NCI-H1436 treated with DMSO at 0.1 percent for 48 hours (cell line): ENCODE measurements at regions not wholly inside any gene's neighbourhood (a gene's known extent, or its start where the extent isn't known, plus 50 kb on each side); places are given as distances from the start of the nearest gene placed in this dataset.

Source experiments
- DNase-seq: peaks from one replicate; lab custom pipeline; 2025; lab: John Stamatoyannopoulos, UW

DNA sequence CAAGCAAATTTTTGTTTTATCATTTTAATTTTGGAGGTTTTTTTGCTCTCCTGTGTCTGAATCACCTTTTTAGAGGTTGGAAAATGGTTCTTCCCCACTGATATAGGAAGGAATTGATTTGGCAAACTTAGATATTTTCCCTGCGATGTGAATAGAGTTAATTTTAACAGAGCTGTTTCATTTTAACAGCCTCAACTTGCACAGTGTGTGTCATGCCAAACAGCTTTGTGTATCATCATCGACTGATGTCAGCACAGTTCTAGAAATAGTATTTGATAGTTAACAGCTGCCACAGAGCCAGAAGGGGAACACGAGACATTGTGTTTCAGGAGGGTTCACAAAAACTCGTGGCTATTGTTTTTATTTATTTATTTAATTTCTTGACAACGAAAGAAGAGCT lies 243.1 kb upstream of the FOXN3 start:
- no peak for DNase-seq

DNA sequence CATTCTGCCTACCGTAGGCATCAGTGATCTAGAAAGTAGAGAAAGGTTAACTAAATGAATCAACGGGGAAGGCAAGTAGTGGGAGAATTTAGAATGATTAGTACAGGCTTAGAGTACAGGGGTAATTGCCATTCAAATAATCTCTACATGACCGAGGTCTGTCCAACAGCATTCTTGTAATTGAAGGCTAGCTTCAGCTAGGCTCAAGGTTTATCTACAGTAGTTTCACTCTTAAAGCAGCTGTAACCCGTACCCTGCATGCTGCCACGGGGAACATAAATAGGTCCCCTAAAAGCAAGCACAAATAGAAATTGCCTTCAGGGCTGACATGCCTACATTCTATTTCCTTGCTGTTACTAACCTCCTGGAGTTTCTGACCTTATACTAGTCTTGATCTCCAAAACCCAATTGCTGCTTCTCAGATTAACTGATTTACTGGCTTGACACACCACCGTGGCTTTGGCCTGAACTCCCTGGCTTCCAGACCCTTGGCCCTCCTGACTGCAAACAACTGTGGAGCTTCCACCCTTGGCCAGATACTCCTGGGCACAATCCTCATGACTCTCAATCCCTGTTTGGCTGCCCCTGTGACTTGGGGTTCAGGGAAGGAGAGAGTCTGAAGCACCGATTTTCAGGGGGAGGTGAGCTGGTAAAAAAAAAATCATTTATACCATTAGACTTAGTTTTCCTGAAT lies 242.1 kb upstream of the FOXN3 start:
- DNase-seq: no peak

DNA sequence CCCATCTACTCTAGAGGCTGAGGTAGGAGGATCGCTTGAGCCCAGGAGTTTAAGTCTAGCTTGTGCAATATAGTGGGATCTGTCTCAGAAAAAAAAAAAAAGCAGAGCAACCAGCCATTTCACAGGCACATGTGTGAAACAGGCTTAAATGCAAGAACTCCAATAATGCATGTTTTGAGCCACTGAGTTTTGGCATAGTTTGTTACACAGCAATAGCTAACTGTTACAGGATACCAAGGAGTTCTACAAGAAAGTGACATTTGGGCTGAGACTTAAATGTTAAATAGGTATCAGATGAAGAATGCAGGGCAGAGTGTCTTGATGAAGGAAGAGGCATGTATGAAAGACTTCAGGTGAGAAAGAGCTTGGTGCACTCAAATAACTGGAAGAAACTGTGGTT lies 240.0 kb upstream of the FOXN3 start:
- DNase-seq: no peak

DNA sequence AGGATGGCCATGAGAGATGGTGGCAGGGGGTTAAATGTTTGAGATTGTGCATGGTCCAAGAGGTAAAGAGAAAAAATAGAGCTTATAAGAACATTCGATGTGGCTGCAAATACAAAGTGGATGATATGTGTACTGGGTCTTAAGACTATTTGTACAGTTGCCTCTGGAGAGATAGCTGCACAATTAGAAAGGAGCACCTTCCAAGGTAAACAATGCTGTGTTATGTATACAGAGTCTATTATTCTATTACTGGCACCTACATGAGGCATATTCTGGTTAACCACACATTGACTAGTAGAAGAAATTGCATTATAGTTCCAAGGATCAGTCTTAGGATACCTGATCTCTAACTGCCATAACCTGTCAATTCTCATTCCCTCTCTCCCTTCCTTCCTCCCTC lies 238.0 kb upstream of the FOXN3 start:
- peak; percentile 28 for DNase-seq

DNA sequence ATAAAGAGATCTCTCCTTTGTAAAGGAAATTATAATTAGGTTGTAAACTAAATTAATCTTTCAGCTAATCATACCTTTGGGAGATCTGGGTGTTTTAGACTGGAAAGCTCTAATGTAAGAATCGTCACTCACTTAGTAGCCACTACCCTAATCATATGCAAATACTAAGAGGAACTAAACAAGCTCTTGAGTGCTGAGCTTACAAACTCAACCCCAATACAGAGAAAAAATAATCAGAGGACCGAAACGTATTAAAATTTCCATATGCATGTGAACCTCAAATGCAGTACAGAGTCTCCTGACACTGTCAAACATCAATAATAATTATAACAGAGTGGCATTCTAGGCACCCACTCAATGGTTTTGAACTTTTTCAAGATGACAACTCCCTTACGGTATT lies 235.3 kb upstream of the FOXN3 start:
- no peak for DNase-seq

DNA sequence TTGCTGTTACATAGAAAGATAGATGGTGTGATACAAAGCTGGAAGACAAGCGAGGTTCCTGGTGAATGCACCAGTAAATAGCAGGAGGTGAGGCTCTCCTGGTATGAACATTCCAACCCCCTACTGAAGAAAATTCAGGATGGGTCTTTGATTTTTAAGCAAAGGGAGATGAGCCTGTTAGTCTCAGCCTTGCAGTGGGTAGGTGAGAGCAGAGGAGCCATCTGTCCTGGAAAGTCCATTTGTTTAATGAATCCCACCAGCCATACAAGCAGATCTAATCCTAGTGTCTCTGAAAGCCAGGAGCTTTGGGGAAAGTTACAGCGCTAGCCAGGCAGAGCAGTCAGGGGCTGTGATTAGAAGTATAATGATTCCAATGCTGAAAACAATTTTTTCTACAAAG lies 234.8 kb upstream of the FOXN3 start:
- DNase-seq: no peak

DNA sequence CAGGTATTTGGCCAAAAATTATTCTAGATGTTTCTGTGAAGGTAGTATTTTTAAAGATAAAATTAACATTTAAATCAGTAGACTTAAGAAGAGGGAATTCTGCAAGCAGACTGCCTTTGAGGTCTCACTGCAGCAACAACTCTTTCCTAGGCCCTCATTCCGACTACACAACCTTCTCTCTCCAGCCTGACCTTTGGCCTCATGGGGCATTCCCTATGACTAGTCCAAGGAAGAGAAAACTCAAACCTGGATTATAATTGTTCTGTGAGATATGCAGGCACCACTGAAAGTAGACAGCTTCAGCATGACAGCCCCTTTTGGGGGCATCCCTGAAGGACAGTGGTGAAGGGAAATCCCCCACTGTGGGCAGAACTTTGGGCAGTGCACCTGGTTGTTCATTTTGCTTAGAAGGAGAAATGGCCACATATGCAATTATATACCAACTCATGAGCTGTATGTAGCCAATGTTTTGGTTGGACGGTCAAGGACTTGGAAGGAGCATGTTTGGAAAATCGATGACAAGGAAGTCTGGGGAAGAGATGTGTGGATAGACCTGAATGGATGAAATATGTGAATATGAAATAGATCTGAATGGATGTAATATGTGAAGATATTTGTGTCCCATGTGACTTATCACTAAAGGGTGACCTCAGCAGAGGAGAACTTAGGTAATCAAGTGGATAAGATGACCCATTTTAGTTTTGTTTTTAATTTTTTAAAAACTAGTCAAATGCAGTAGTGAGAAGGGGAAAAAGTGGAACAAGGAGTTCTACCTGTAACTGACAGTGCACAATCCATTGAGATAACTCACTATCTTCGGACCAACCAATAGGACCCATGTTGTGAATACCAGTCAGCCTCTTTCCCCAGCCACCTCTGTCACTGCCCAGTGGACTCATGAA lies 233.3 kb upstream of the FOXN3 start:
- DNase-seq: no peak

DNA sequence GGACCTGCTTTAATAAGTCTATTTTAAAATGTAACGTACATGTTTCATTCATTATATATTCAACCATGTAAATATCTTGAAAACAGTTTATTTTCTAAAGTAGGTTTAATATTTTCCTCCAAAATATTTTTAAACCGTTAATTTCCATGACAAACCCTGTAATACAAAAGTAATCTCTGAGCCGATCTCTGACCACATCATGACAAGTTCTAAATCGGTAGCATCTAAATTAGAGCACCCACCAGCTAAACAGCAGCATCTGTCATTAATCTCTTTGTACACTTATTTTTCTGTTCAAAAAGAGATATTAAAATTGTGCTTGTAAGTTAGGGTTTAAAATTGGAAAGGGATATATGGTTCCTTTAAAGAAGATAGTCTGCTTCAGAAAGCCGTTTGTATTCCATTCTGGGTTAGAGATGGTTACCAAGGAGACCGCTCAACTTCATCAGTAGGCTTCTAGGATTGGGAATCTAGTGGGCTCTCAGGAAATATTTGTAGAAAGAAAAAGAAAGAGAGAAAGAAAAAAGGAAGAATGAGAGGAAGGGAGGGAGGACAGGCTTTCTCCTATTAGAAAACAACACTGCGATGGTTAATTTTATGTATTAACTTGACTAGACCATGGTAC lies 232.5 kb upstream of the FOXN3 start:
- no peak for DNase-seq

DNA sequence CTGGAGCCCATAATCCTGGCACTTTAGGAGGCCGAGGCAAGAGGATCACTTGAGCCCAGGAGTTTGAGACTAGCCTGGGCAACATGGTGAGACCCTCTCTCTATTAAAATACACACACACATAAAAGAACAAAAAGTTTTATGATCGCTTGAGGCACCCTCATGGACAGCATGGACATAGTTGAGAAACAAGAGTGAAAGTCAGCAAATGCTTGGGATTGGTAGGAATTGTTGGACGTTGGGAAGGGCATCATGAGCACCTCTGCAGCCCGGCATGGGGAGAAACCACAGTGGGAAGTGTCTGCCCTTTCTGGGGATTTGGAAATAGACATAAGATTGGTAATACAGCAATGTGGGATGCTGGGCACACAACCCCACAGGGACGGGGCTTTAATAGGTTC lies 231.9 kb upstream of the FOXN3 start:
- no peak for DNase-seq

DNA sequence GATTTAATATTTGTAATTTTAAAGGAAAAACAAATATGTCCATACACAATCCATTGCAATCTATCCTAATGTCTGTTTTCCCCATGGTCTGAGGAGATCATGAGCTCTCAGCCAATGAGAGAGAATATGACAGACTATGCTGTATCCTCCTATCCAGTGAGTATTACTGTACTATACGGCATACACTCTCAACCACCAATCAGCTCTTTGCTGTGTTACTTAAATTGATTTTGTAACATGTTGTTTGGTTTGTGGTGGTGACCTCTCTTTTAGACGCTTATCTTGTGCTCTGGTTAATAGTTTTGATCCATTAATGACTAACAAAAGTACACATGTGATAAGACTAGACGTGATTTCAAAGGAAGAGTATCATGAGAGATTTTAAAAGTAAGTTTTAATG lies 231.5 kb upstream of the FOXN3 start:
- no peak for DNase-seq

DNA sequence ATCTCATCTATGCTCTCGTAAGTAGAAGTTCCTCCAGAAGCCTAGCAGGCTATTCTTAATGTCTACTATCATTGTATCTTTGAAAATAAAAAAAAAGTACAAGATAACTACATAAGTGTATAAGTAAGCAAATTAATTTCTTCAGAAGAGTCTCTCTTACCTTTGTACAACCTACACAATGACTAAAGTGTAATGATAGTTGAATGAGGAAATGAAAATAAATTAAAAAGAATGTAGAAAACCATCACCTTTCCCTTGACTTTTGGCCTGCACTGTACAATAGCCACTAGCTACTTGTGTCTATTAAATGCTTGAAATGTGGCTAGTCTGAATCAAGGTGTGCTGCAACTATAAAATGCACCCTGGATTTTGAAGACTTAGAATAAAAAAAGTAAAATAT lies 229.9 kb upstream of the FOXN3 start:
- no peak for DNase-seq

DNA sequence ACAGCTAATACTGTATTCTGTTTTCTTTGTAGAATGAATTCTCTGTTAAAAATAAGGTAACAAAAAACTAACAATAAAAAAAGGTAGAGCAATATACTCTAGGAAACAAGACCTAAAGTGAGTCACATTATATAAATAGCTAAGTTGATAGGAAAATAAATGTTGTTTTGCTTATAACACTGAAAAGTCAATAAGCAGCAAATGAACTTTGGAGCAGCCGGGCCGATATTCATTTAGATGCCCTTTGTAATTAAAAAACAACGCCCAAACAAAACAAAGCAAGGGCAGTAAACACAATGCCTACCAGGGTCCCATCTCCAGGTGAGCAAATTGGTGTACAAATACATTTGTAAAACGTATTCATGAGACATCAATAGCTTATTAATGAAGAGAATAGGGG lies 227.6 kb upstream of the FOXN3 start:
- DNase-seq: no peak

DNA sequence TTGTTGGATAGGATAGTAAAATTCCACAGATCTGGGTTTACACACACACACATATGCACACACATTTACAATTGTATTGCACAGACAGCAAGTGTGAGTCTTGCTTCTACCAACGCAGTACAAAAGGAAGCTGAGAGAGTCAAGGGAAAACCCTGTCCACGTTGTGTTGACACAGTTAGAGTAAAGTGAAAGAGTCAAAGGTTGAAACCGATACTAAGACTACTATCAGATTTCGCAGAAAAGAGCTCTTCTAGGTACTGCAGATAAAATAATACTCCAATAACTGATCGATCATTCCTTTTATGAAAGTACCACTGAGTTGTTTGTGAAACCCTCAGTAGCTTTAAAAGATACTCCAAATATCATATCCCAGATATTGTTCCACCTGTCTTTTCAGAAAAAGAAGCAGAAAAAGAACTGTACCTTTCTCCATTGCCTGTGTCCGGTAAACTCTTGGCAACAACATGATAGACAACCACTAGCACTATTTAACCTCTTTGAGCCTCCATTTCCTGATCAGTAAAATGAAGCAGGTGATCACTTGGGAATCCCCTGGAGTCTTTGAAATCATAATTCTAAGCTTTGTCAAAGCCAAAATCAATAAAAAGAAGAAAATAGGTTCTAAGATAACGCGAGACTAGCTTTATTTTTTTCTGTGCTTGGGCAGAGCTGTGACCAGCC lies 224.6 kb upstream of the FOXN3 start:
- DNase-seq: no peak

DNA sequence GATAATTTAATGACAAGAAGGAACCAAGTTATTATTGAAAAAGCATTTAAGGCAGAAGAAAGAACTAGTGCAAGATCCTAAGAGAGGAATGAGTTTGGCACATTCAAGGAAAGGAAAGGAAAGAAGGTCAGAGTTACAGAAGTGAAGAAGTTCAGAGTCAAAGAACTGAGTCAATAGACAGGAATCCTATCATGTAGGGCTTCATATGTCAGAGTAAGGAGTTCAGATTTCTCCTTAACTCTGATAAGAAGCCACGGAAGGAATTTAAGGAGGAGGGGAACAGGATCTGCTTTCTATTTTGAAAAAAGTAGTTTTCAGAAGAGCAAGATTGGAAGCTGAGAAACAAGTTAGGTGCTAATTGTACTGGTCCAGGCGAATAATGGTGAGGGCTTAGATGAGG lies 223.1 kb upstream of the FOXN3 start:
- no peak for DNase-seq

DNA sequence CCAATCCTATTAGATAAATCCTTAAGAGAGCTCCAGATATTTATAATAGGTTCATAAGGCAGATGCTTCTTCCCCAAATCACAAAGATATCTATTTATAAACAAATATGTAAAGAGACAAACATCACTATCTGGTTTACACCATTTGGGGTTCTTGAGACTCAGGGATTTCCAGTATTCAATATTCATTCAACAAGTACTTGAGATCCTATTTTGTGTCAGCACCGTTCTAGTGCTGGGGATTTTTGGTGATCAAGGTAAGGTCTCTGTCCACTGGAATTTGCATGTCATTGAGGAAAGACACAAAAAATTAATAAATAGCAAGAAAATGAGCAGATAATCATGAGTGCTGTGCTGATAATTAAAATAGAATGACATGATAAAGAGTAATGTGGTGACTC lies 222.7 kb upstream of the FOXN3 start:
- DNase-seq: no peak

DNA sequence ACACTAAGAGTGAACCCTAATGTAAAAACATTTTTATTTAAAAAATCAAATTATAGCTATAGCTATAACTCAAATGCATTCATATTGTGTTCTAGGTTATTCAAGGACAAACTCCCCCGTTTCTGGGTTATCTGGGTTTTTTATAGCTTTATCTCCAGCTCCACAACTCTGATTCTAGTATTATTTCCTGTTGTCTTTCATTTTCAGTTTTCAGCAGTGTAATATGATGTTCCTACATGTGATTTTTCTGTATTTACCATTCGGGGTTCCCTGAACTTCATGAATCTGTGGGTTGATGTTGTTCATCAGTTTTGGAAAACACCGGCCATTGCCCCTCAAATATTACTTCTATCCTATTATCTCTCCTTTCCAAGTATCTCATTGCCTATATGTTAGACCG lies 221.9 kb upstream of the FOXN3 start:
- no peak for DNase-seq

DNA sequence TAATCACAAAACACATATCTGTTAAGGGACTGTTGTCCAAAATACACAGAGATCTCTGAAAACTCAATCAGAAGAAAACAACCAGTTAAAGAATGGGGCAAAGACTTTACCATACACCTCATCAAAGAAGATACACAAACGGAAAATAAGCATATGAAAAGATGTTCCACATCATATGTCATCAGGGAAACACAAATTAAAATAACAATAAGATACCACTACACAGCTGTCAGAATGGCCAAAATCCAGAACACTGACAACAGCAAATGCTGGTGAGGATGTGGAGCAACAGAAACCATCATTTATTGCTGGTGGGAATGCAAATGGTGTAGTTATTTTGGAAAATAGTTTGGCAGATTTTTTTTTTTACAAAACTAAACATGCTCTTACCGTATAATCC lies 220.5 kb upstream of the FOXN3 start:
- no peak for DNase-seq

DNA sequence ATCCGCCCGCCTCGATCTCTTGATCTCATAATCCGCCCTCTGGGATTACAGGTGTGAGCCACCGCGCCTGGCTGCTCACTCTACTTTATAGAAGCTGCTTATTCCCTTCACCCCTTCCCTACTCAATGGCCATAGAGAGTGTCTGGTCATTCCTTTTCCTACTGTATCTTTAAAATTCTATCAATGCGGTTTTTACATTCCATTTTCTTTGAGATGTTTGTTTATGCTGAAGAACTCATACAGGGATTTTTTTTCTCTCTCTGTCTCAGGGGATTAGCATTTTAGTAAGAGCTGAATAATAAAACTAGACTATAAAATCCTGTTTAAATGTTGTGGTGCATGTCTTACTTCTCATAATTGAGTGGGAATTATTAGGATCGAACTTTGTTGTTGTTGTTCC lies 218.6 kb upstream of the FOXN3 start:
- no peak for DNase-seq

DNA sequence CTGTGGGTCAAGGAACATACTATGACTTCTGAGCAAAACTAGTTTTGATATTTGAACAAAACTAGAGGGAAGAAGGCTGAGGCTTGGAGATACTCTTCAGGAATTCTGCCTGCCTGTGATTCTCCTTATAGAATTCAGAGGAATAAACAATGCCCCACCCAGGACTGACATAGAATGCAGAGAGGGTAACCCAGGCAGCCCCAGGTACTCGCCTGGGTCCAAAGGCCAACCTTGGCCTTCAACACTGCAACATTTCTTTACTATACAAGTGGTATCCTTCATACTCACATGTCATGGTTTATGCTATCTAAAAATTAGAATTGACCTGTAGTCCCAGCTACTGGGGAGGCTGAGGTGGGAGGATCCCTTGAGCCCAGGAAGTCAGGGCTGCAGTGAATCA lies 217.0 kb upstream of the FOXN3 start:
- no peak for DNase-seq

DNA sequence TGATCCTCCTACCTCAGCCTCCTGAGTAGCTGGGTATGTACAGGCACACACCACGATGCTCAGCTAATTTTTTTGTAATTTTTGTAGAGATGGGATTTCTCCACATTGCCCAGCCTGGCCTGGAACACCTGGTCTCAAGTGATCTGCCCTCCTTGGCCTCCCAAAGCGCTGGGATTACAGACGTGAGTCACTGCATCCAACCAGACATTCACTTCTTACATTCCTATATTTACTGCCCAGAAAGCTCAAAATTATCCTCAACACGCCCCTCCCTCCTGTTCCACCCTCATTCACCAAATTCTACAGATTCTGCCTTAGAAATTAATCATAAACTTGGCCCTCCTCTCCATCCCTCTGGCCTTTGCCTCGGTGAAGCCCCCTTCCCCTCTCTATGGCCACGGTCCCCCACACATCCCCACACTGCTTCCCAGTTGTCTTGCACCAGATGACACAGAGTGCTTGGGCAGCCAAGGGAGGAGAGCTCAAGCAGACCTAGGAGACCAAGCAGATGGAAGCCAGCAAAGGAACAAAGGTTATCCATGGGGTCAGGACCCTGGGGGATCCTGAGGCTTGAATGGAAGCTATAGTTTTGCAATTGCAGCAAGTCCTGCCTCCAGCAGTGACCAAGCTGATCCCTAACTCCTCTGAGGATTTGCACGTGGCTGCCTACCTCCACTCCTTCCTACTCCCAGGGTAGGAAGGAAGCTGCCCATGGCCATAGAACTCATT lies 213.2 kb upstream of the FOXN3 start:
- DNase-seq: no peak

DNA sequence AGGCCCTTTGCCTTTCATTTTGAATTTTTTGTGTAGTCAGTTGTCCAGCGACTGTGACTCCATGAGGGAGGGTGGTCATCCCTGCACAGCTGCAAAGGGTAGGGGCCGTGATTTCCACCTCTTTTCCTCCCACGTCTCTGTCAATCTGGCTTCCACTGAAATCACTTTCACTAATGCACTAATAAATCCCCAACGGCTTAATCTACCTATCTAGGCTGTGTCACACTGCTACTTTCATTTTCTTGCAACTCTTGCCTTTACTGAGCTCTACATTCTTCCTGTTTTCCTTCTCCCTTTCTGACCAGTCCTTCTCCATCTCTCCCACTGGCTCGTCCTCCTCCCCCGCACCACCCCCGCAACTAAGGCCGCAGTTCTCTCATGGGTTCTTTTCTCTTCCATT lies 212.3 kb upstream of the FOXN3 start:
- DNase-seq: no peak

DNA sequence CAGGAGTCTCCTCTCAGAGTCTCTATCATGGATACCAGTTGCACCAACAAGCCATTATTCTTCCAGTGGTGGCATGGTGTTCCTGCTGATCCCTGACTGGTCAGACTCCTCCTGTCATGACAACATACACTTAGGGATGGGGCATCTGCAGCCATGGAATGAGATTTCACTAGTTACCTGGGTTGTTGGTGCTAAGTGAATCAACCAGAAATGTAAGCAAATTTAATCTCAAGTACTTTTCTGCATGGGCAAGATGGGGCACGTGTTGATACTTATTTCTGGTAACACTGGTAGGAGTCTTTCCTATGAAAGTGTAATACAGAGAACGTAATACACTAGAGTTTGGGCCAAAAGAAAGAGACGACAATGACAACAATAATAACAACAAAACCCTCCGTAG lies 211.5 kb upstream of the FOXN3 start:
- DNase-seq: no peak
